ENCODE measurements at regions not wholly inside any gene's neighbourhood (a gene's known extent, or its start where the extent isn't known, plus 50 kb on each side); places are given as distances from the start of the nearest gene placed in this dataset.
A peak's percentile ranks its signal among the peaks of the same experiment; 100 is the strongest.
"Not testable (repeated sequence)": the region's sequence is repeated elsewhere in the genome, so short reads cannot be mapped to it uniquely, and the experiment has no call there.

GRCh38 chr11:101835506-101836063, 79.2 kb upstream of the CEP126 start:
- DNase-seq: no peak

GRCh38 chr11:101830475-101830874, 84.3 kb upstream of the CEP126 start:
- not testable (repeated sequence) for DNase-seq

GRCh38 chr11:101825531-101825930, 89.3 kb upstream of the CEP126 start:
- peak in 1 of 3 donors; percentile 50 for DNase-seq

GRCh38 chr11:101817581-101817980, 97.2 kb upstream of the CEP126 start:
- peak in 2 of 3 donors; percentile 16 to 73 for DNase-seq

- peak in 1 of 3 donors; percentile 59 for DNase-seq
Observed at GRCh38 chr11:101816613-101817012, 98.2 kb upstream of the CEP126 start.

GRCh38 chr11:101812546-101812945, 102.3 kb upstream of the CEP126 start:
- DNase-seq: no peak

- no peak for DNase-seq
Observed at GRCh38 chr11:101810546-101810945, 104.3 kb upstream of the CEP126 start.

GRCh38 chr11:101807531-101807930, 107.3 kb upstream of the CEP126 start:
- DNase-seq: peak in 1 of 3 donors; percentile 47

GRCh38 chr11:101803651-101804050, 111.2 kb upstream of the CEP126 start:
- no peak for DNase-seq

GRCh38 chr11:101797335-101797734, 117.5 kb upstream of the CEP126 start:
- DNase-seq: no peak

GRCh38 chr11:101792814-101793213, 122.0 kb upstream of the CEP126 start:
- no peak for DNase-seq

GRCh38 chr11:101786916-101787315, 127.9 kb upstream of the CEP126 start:
- no peak for DNase-seq

- DNase-seq: no peak
Observed at GRCh38 chr11:101786421-101786820, 128.4 kb upstream of the CEP126 start.

- not testable (repeated sequence) for DNase-seq
Observed at GRCh38 chr11:101779167-101779566, 135.6 kb upstream of the CEP126 start.

GRCh38 chr11:101777476-101777875, 137.3 kb upstream of the CEP126 start:
- DNase-seq: no peak

- no peak for DNase-seq
Observed at GRCh38 chr11:101775033-101775432, 139.8 kb upstream of the CEP126 start.

GRCh38 chr11:101770648-101771047, 144.2 kb upstream of the CEP126 start:
- DNase-seq: no peak

- no peak for DNase-seq
Observed at GRCh38 chr11:101765932-101766331, 148.9 kb upstream of the CEP126 start.

- no peak for DNase-seq
Observed at GRCh38 chr11:101759771-101760450, 154.9 kb upstream of the CEP126 start.

GRCh38 chr11:101757741-101758140, 157.1 kb upstream of the CEP126 start:
- DNase-seq: no peak

GRCh38 chr11:101748572-101749344, 165.0 kb upstream of the TRPC6 start:
- peak in 1 of 3 donors; percentile 33 for DNase-seq

GRCh38 chr11:101745756-101746155, 161.9 kb upstream of the TRPC6 start:
- no peak for DNase-seq

GRCh38 chr11:101743828-101744227, 160.0 kb upstream of the TRPC6 start:
- no peak for DNase-seq

Data from muscle of back (tissue), 3 donors.